Peyer's patch (tissue), 4 donors: ENCODE measurements at regions not wholly inside any gene's neighbourhood (a gene's known extent, or its start where the extent isn't known, plus 50 kb on each side); places are given as distances from the start of the nearest gene placed in this dataset.

Source experiments
- DNase-seq, 3 donors: peaks; one replicate each; pipeline ENCODE4 v3.0.0-alpha.2; 2017 to 2019
- H3K27ac ChIP-seq, 4 donors: fragments of 200-600 bp; sonication (generic); one replicate each; pipeline ENCODE4 v1.5.1; 2016 to 2019
- H3K27me3 ChIP-seq, 2 donors: fragments of 200-600 bp; sonication (generic); one replicate each; pipeline ENCODE4 v1.5.1; 2019
- H3K36me3 ChIP-seq, 3 donors: fragments of 200-600 bp; sonication (generic); one replicate each; pipeline ENCODE4 v1.5.1; 2016 to 2019
- H3K4me1 ChIP-seq, 4 donors: fragments of 200-600 bp; sonication (generic); one replicate each; pipeline ENCODE4 v1.5.1; 2016 to 2019
- H3K4me3 ChIP-seq, 4 donors: fragments of 200-600 bp; sonication (generic); 1 replicate in 3 of 4; 2 replicates in 1 of 4; pipeline ENCODE4 v1.5.1; 2016 to 2019; ENCODE audit warnings: mild to moderate bottlenecking in 1 of 4
- H3K9me3 ChIP-seq, 4 donors: fragments of 200-600 bp; sonication (generic); one replicate each; pipeline ENCODE4 v1.5.1; 2016 to 2019; ENCODE audit warnings: mild to moderate bottlenecking in 1 of 4
- POLR2A ChIP-seq, 2 donors: fragments of 450-650 bp; IDR thresholded peaks; one replicate each; pipeline ENCODE4 v1.5.1; 2017; ENCODE audit warnings: antibody characterized with exemption in 2 of 2, mild to moderate bottlenecking in 2 of 2, moderate library complexity in 2 of 2
- TF ChIP-seq, protein P1 (sequence below), 6 experiments: fragments of 450-650 bp in 4 of 6; fragments of 200-600 bp in 2 of 6; sonication (generic) in 1 of 6; IDR thresholded peaks; one replicate each; pipeline ENCODE4 v1.5.1; 2017 to 2019; ENCODE audit warnings: antibody characterized with exemption in 6 of 6, mild to moderate bottlenecking in 3 of 6, moderate library complexity in 1 of 6

DNA sequence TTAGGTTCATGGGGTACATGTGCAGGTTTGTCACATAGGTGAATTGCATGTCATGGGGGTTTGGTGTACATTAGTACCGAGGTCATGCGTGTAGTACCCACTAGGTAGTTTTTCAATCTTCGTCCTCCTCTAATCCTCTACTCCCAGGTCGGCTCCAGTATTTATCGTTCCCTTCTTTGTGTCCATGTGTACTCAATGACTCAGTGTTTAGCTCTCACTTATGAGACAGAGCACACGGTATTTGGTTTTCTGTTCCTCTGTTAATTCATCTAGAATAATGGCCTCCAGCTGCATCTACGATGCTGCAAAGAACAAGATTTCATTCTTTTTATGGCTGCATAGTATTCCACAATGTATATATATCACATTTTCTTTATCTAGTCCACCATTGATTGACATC, 850.9 kb upstream of the MDGA2 start:
- no peak for DNase-seq
- no peaks in the 10 kb centered on the region for H3K4me1 ChIP-seq
- no peak overlapping the region for H3K4me3 ChIP-seq
- no peaks in the 10 kb centered on the region for H3K36me3 ChIP-seq
- no peak for TF ChIP-seq POLR2A (IDR thresholded peaks at IDR 0.05)
- TF ChIP-seq, protein P1, sequence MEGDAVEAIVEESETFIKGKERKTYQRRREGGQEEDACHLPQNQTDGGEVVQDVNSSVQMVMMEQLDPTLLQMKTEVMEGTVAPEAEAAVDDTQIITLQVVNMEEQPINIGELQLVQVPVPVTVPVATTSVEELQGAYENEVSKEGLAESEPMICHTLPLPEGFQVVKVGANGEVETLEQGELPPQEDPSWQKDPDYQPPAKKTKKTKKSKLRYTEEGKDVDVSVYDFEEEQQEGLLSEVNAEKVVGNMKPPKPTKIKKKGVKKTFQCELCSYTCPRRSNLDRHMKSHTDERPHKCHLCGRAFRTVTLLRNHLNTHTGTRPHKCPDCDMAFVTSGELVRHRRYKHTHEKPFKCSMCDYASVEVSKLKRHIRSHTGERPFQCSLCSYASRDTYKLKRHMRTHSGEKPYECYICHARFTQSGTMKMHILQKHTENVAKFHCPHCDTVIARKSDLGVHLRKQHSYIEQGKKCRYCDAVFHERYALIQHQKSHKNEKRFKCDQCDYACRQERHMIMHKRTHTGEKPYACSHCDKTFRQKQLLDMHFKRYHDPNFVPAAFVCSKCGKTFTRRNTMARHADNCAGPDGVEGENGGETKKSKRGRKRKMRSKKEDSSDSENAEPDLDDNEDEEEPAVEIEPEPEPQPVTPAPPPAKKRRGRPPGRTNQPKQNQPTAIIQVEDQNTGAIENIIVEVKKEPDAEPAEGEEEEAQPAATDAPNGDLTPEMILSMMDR (IDR thresholded peaks at IDR 0.05) = no peak
- no peaks in the 10 kb centered on the region for H3K9me3 ChIP-seq
- no peaks in the 10 kb centered on the region for H3K27me3 ChIP-seq
- no peak overlapping the region for H3K27ac ChIP-seq

DNA sequence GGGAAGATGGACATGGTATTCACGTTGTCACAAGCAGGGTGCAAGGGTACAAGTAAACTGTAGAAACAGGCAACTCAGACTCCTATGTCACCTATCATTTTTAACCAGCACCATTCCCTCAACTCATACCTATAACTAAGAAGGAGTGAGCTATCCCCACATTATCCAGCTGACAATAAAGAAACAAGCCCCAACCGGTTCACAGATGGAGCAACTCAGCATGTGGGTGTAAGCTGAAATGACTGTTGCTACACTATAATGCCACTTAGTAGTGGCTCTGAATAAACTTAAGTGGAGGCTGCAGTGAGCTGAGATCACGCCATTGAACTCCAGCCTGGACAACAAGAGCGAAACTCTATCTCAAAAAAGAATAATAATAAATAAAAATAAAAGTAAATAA, 829.5 kb upstream of the MDGA2 start:
- TF ChIP-seq, protein P1 (IDR thresholded peaks at IDR 0.05) = no peak
- TF ChIP-seq POLR2A (IDR thresholded peaks at IDR 0.05) = no peak
- Histone ChIP-seq H3K4me3 (no peak overlapping the region), H3K27me3 (no peaks in the 10 kb centered on the region), H3K36me3 (no peaks in the 10 kb centered on the region), H3K9me3 (no peaks in the 10 kb centered on the region), H3K27ac (no peak overlapping the region), H3K4me1 (no peaks in the 10 kb centered on the region)
- no peak for DNase-seq

DNA sequence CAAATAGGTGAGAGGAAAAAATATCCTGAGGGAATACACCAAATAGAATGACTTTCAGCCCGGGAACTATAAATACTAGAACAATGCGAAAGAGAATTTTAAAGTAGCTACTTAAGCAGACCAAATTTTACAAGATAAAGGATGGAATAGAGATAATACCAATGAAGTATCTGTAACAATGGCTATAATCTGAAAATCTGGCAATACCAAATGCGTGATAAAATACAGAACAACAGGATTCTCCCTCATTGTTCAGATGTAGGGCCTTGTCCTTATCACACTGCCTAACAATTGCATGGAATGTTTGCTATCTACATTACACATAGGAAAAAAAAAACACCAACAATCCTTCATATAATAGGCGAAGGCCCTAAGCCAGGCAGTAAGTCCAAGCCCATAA, 815.4 kb upstream of the MDGA2 start:
- DNase-seq = no peak
- H3K36me3 ChIP-seq = no peaks in the 10 kb centered on the region
- TF ChIP-seq, protein P1 (IDR thresholded peaks at IDR 0.05) = no peak
- TF ChIP-seq POLR2A (IDR thresholded peaks at IDR 0.05) = no peak
- no peaks in the 10 kb centered on the region for H3K27me3 ChIP-seq
- no peaks in the 10 kb centered on the region for H3K9me3 ChIP-seq
- no peak overlapping the region for H3K27ac ChIP-seq
- no peak overlapping the region for H3K4me3 ChIP-seq
- H3K4me1 ChIP-seq = no peaks in the 10 kb centered on the region

DNA sequence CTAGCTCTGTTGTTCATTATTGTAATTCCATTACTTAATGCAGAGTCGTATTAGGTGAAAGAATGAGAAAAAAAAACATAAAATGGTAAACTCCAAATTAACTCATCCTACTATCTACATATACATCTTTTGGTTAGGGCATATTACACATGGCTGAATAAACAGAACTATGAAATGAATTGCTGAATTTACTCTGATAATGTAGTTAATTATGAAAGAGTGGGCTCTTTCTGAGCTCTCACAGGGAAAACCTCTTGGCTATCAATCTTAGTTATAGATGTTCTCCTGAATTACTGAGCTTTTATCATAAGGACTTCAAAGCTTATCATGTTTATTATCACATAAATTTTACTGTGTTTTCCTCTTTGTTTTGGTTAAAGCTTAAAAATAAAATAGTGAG, 798.5 kb upstream of the MDGA2 start:
- Histone ChIP-seq H3K36me3 (no peaks in the 10 kb centered on the region), H3K27me3 (no peaks in the 10 kb centered on the region), H3K4me3 (no peak overlapping the region), H3K4me1 (no peaks in the 10 kb centered on the region), H3K27ac (no peak overlapping the region), H3K9me3 (no peaks in the 10 kb centered on the region)
- no peak for DNase-seq
- TF ChIP-seq, protein P1 (IDR thresholded peaks at IDR 0.05) = no peak
- no peak for TF ChIP-seq POLR2A (IDR thresholded peaks at IDR 0.05)

DNA sequence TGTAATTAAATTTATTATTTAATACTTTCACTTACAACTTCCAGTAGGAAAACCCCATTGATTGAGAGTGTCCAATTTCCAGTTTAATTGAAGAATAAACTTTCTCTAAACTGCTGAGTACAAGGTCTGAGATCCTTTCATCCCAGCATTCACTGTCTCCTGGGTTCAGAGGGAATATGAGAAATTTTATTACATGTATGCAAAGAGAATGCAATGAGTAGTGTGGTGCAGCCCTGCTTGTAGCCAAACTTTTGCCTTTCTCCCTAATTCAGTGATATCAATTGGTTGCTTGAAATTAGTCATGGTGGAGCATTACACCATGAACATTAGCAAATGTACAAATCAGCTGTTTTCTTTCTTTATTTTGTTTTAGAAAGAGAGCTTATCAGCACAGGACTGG, 780.6 kb upstream of the MDGA2 start:
- Histone ChIP-seq H3K27ac (no peak overlapping the region), H3K4me1 (no peaks in the 10 kb centered on the region)

More for the DNA sequence above, 780.6 kb upstream of the MDGA2 start:
- no peak for TF ChIP-seq POLR2A (IDR thresholded peaks at IDR 0.05)
- TF ChIP-seq, protein P1 (IDR thresholded peaks at IDR 0.05) = no peak
- Histone ChIP-seq H3K36me3 (no peaks in the 10 kb centered on the region), H3K9me3 (no peaks in the 10 kb centered on the region), H3K4me3 (no peak overlapping the region), H3K27me3 (no peaks in the 10 kb centered on the region)
- no peak for DNase-seq
